HG03064 (cell line): ENCODE measurements at regions not wholly inside any gene's neighbourhood (a gene's known extent, or its start where the extent isn't known, plus 50 kb on each side); places are given as distances from the start of the nearest gene placed in this dataset.
A peak's percentile ranks its signal among the peaks of the same experiment; 100 is the strongest.
"Not testable (repeated sequence)": the region's sequence is repeated elsewhere in the genome, so short reads cannot be mapped to it uniquely, and the experiment has no call there.

Experiments
- ATAC-seq: cut with Tn5 transposase; IDR thresholded peaks from one replicate; pipeline ENCODE4 v1.9.1; 2021; ENCODE audit warnings: low read depth; ENCODE audit not compliant: unreplicated experiment

DNA sequence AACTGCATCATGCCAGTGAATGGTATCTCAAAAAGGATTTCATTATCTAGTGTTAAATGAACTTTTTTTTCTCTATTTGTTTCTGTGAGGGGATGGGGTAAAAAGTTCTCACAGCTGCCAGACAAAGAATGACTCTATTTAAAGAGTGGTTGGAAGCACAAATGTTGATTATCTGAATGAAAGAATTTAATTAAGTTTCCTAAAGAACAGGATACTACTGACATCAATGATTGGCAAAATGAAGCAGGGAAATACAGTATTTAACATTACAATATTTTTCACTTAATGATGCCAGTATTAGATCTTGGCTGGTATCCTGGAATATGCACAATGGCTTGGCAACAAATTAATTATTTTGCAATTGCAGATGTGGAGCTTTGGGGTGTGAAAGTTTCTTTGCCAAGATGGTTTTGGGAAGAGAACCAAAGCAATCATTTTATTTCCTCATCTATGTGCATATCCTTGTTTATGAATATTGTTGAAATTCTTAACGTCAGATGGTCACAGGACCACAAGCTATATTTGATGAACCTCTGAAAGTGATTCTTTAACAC lies 336.8 kb downstream of the ARL4A start:
- ATAC-seq: no peak

DNA sequence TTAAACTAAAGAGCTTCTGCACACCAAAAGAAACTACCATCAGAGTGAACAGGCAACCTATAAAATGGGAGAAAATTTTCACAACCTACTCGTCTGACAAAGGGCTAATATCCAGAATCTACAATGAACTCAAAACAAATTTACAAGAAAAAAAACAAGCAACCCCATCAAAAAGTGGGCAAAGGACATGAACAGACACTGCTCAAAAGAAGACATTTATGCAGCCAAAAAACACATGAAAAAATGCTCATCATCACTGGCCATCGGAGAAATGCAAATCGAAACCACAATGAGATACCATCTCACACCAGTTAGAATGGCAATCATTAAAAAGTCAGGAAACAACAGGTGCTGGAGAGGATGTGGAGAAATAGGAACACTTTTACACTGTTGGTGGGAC lies 337.6 kb downstream of the ARL4A start:
- ATAC-seq: not testable (repeated sequence)

GRCh38 chr7:13027321-13027720 lies 339.9 kb downstream of the ARL4A start:
- ATAC-seq: no peak

DNA sequence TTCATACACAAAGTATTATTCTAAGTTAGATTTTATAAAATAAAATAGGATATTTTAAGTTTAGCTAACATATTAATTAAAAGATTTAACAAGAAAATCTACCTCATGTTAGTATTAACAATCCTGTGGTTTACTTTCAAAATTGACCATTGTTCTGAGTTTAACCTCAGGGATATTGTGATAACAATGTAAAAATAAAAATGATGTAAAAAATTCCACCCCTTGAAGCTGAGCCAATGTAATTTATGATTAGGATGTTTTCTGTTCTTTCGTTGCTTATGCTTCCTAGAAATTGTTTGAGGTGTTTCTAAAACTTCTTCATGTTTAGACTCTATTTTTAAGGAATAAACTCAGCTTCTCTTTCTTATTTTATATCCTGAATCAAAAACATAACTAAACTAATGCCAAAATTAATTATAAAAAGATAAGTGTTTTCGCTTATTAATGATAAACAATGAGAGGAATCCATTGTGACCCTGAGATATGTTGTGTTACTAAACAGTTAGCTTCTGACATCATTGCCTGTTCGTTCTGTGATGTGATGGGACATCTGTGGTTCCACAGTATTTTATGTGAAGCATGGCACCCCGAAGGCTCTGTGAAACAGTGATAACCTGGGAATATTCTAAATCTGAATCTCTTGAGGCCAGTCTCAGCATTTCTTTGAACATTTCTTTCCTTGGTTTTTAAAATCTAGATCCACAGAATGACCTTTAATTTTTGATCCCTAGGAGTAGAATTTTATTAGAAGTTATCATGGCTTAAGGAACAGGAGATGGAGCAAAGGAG lies 340.8 kb downstream of the ARL4A start:
- ATAC-seq: no peak

DNA sequence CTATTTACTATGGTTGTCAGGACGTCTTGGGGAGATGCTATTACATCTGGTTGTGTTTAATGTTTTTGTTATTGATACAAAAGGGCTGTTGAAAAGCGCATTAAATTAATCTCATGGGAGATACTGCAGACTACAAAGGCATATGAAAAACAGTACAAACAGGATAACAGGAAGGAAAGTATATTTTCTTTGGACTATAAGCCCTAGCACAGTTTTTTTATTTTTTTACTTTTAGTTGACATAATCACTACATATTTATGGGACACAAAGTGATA lies 341.3 kb downstream of the ARL4A start:
- ATAC-seq: no peak

GRCh38 chr7:13031468-13031867 lies 344.0 kb downstream of the ARL4A start:
- ATAC-seq: no peak

- ATAC-seq: no peak
These were observed 344.7 kb downstream of the ARL4A start for GRCh38 chr7:13032084-13032483.

DNA sequence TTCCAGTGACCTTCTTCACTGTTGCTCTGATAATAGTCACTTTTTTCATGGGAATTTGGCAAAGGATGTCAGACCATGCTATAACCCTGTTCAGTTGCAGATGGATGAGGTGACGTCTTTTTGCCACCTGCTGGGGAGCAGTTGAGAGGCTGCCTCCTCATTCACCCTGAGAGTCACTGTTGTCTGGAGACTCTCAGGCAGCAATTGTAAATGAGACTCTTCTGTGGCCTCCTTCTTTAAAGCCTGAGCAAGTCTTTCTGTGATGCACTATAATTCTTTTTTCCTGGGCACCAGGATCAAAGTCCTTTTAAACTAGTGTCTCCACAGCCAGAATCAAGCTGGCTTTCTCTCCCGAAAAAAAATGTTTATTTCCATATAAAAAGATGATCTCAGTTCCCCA lies 345.1 kb downstream of the ARL4A start:
- ATAC-seq: no peak

GRCh38 chr7:13034693-13035092 lies 347.3 kb downstream of the ARL4A start:
- ATAC-seq: no peak

DNA sequence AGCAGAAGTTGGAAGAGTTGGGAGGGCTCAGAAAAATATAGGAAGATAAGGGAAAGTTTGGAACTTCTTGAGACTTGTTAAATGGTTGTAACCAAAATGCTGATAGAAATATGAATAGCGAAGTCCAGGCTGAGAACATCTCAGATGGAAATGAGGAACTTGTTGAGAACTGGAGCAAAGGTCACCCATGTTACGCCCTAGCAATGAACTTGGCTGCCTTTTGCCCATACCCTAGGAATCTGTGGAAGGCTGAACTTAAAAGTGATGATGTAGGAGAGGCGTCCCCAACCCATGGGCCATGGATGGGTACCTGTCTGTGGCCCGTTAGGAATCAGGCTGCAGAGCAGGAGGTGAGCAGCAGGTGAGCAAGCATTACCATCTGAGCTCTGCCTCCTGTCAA lies 347.8 kb downstream of the ARL4A start:
- ATAC-seq: no peak

DNA sequence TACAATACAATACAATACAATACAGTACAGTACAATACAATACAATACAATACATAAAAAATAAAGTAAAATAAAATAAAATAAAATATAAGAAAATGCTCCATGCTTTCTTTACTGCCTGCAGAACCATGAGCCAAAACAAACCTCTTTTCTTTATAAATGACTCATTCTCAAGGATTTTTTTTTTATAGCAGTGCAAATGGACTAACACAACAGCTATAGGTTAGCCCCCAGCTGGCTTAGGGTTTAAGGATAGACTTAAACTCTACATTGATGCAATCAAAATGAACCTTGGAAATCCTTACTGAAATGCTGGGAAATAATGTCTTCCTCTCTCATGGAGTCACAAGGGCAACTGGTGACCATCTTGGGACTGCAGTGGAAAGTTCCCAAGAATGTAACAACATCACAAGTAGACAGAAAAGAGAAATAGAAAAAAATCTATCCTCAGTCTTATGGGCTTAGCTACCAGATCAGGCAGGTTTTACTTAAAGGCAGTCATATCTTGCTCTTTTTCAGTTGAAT lies 348.9 kb downstream of the ARL4A start:
- ATAC-seq: no peak

DNA sequence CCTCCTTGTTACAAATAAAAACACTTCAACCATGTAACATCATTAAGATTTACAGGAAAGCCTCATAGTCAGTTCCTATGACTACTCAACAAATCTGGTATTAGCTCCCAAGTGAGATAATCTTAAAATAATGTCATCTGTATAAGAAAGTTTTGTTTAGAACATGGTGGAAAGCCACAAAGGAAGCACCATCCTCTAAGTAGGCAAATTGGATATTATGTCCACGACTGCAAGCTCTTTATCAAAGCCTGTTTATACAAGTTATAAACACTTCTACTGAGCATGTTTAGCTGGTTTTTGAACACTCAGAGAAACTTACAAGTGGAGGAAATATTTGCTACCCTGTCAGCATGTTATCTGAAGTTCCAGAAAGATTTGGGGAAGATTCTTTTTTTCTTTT lies 349.8 kb downstream of the ARL4A start:
- no peak for ATAC-seq

DNA sequence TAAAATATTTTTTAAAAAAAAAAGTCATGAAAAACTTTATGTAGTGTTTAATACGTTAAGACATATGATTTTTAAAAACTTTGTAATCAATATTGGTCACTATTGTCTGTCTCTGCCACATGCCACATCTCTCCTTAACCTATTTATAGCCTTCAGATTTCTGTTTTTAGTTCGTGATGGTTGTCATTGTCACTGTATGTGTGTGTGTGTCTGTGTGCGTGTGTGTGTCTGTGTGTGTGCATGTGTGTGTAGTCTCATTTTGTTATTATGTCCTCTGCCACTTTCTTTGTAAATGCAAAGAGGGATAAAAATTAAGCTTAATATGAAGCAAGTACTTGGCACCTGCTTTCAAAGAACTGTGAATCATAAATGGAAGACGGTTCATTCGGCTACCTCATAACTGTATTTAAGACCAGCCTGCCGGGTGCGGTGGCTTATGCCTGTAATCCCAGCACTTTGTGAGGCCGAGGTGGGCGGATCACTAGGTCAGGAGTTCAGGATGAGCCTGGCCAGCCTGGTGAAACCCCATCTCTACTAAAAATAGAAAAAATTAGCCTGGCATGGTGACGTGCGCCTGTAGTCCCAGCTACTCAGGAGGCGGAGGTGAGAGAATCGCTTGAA lies 354.0 kb downstream of the ARL4A start:
- ATAC-seq: no peak

DNA sequence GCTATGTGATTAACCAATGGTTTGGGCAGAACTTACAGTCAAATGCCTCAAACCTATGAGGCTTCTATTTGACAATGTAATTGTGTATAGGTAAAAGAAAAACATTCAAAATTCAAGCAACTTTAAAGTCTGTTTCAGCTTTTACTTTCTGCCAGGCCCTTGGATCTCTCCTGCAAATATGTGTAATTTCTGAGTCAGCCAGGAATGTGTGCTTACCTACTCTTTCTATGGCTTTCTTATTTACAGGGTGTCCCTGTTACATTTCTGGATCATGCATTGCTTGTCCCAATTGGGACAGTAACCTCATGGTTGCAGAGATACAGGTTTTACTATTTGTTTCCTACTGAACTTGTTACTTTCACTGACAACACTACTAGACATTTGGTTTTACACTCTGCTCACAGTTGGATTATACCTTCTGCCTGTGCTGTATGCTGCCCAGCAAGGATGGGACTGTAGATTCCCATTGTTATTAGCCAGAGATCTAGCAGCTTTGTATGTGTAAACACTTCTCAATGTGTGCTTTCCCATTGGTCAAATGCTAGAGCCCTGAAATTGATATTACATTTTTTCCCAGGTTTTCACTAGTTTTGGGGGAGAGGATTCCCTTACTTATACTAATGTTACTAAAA lies 355.3 kb downstream of the ARL4A start:
- ATAC-seq: no peak

DNA sequence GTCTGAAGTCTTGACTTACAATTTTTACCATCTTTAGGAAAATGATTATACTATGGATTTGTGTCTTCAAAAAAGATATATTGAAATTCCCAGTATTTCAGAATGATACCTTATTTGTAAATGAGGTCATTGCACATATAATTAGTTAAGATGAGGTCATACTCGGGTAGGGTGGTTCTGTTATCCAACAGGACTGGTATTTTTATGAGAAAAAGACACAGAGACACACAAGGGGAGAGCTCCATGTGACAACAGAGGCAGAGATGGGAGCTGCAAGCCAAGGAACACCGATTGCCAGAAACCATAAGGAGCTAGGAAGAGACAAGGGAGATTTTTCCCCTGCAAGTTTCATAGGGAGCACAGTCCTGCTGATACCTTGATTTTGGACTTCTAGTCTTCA lies 356.9 kb downstream of the ARL4A start:
- no peak for ATAC-seq

DNA sequence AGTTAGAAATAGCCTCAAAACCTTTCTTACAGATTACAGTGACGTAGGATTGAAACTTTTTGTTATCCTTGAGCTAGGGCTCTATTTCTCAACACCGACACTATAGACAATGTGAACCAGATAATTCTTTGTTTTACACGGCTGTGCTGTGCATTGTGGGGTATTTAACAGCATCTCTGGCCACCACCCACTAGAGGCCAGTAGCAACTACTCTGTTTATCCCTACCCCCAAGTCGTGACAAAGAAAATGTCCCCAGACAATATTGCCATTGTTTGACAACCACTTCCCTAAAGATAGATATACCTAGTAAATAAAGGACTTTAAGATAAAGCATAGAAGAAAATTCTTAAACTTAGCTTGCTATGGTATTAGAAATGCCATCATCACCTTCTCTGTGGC lies 359.6 kb downstream of the ARL4A start:
- no peak for ATAC-seq

DNA sequence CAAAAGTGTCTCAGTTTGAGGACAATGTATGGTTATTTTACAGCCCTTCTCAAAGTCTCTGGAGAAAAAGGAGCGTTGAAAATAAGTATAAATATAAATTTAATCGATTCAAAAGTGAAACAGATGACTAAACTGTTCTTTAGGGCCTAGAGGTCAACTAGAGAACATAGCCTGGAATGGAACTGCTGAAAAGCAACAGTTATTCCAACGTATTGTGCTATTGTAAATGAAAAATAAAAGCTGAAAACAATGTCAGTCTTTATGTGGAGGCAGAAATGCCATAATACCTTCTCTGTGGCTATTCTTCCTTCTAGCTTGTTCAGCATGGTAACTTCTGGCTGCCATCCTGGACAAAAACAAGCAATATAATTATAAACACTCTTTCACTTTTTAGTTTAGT lies 362.5 kb downstream of the ARL4A start:
- ATAC-seq: no peak

GRCh38 chr7:13050703-13051102 lies 363.3 kb downstream of the ARL4A start:
- no peak for ATAC-seq

DNA sequence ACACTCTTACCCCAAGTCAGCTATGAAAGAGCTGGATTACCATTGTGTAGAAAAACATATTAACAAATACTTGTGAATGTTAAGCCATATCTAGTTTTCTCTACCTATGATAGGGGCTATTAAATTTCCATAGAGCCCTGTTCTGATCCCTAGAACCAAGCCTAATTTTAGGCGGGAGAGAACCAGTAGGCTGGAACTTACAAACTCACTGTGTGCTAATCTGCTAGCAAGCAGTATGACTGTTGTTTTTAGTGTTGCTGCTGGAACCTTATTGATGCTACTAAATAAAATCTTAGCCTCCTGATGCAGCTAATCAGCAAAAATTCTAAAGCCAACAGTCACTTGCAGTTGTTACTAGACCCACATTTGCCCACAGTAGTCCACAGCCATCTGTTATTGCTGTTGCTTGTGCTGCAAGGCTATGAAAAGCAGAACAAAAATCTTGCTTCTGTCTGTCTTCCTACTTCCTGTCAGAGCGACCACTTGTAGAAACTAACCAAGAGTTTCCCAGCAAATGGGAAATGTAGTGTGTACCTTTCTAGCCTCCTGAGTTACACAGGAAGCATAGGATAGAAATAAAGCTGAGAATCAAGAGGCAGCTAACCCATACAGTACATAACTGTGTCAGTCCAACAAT lies 368.4 kb downstream of the ARL4A start:
- no peak for ATAC-seq

GRCh38 chr7:13057462-13058200 lies 370.2 kb downstream of the ARL4A start:
- ATAC-seq: peak; percentile 97
